ENCODE measurements at regions not wholly inside any gene's neighbourhood (a gene's known extent, or its start where the extent isn't known, plus 50 kb on each side); places are given as distances from the start of the nearest gene placed in this dataset.

GRCh38 chr17:27240802-27241155, 53.1 kb upstream of the WSB1 start:
- TF ChIP-seq POLR2A (IDR thresholded peaks at IDR 0.05), result no peak
- no peak for TF ChIP-seq CTCF (IDR thresholded peaks at IDR 0.05)

Data from Peyer's patch (tissue), 4 donors.